Fibroblast of skin of right biceps (primary cell): ENCODE measurements at regions not wholly inside any gene's neighbourhood (a gene's known extent, or its start where the extent isn't known, plus 50 kb on each side); places are given as distances from the start of the nearest gene placed in this dataset.

Source experiments
- DNase-seq: peaks from one replicate; pipeline ENCODE4 v3.0.0-alpha.2; 2013

DNA sequence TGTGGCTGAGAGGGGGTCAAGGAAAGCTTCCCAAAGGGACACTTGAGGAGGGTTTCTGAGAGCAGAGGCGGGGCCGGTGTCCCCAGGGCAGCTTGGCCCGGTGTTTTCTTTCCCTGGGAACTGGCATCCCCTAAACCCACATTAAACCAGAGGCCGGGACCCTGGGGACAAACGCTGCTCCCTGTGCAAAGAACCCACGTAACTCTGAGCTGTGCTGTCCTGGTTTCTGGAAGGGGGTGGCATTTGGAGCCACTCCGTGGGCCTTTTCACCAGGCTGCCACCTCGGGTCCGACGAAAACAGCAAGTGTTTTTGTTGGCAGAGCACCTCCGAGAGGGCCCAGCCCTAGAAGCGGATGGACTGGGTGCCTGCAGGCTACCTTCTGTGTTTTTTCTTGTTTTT, 100.2 kb upstream of the ANO1 start:
- no peak for DNase-seq

DNA sequence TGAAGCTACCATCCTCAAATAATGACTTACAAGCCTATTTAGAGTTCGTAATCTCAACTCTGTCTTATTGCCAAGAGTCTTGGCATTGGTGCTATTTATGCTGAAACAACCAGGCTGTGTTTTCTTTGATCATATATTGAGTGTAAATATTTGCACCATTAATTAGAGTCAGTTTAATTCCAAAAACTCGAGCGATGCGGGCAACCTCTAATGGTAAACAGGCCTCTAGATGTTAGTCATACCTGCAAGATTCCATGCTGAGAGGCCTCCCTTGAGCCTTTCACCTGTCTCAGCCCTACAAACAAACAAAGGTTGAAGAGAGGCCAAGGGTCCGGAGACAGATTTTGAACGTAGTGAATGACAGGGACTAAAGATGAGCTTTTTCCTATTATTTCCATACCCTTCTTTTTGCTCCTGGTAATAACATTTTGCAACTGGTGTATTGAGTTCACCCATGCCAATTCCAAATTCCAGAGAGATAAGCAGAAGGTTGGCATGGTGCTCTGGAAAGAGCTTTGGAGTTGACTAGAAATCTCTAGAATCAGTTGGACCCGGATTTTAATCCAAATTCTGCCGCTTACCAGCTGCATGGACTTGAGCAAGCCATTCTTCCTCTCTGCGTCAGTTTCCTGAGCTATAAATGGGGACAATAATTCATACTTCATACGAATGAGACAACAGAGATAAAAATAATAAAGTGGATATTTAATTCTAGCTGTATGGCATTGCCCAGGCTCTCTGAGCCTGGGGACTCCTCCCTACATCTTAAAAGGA, 99.1 kb upstream of the ANO1 start:
- no peak for DNase-seq

DNA sequence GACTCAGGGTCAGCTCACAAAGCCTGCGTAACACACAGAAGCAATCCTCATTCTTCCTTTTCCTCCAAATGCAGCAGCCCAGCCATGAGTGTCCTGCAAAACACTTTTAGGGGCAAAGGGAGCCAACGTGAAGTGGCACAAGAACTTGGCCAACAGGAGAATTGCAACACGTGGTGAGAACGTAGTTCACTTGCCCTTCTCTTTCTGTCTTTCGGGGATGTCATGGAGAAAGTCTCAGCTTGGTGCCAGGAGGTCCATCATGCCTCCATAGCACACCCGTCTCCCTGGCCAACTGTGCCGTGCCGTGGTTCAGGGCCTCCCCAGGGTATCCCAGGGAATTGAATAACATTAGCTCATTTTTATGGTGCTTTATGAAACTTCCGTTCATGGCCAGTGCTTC, 98.5 kb upstream of the ANO1 start:
- no peak for DNase-seq

GRCh38 chr11:69981119-69981784, 96.9 kb upstream of the ANO1 start:
- no peak for DNase-seq

DNA sequence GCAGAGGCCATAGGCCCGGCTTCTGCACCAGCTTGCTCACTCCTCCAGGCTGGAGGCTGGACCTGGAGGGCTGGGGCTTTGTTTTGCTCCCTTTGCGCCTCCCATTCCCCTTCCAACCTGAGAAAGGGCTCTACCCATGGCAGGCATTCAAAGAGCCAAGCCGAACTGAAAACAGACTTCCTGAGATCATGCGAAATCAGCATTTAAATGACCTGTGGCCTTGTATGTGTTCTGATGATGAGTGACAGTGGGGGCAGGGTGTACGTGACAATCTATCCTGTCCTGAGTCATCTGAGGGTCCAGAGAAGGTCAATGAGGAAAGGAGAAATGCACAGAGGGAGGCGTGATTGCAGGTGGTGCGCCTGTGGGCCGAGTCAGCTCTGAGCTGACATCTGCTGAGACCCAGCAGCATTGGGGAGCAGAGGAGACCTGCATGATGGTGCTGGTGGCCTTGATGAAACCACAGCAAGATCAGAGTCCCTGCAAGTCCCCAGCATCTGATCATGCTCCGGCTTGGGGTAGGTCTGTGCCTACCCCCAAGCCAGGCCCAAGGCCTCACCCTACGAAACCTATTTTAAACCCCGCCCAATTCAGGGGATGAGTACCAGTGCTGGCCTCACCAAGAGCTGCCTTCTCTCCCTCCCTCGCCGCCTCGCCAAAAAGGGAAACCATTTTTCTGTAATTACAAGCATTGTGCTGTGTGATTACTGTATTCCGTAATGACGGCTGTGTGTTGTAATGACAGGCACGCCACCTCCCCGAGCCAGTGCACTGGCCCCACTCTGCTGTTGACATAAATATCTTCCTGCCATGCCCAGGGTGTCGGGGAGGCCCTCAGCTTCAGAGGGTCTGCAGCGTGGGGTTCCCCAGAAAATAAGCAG, 95.2 kb upstream of the ANO1 start:
- no peak for DNase-seq

DNA sequence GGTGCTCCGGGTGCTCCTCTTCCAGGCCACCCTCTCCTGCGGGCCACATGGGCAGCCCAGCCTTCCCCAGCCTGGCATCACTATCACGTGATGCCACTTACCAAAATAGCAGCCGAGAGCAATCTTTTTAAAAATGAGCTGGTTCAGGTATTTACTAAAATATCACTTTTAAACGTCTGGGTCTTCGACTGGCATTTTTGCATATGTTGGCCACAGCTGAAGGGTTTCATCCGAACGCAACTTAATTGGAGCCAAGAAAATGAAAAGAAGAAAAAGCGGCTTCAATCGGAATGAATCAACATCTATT, 94.6 kb upstream of the ANO1 start:
- DNase-seq: no peak

GRCh38 chr11:69983897-69984438, 94.1 kb upstream of the ANO1 start:
- DNase-seq: no peak

DNA sequence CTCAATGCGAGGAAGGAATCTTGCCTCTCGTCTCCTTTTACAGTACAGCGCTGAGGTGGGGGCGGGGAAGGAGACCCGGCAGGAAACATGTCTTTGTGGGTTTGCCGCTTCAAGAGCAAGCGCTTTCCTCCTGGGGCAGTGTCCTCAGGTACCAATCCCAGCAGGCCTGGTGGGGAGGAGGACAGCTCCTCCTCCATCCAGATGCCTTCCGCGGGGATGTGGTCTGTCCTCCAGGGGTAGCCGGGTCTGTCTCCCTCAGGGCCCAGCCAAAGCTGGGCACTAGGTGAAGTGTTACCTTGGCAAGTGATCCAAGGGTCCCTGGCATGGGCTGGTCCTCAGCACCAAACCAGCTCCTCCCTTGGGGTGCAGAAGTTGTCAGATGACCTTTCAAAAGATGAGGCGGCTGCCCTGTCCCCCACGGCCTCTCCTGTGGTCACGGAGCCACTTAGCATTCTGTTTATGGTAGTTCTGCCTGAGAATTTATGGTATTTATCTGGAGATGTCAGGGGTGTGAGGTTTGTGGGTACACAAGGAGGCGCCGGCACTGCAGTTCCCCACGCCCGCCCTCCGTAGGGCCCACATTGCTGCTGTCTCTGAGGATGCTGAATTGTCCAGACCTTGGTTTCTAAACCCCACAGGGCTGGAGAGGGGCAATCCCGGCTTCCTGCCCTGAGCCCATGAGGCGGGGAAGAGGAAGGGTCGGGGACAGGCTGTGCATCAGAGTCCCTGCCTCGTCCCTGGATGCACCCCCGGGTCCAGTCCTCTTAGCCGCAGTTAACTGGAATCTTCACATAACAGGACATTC, 93.5 kb upstream of the ANO1 start:
- no peak for DNase-seq

GRCh38 chr11:69985331-69985640, 92.8 kb upstream of the ANO1 start:
- DNase-seq: no peak

DNA sequence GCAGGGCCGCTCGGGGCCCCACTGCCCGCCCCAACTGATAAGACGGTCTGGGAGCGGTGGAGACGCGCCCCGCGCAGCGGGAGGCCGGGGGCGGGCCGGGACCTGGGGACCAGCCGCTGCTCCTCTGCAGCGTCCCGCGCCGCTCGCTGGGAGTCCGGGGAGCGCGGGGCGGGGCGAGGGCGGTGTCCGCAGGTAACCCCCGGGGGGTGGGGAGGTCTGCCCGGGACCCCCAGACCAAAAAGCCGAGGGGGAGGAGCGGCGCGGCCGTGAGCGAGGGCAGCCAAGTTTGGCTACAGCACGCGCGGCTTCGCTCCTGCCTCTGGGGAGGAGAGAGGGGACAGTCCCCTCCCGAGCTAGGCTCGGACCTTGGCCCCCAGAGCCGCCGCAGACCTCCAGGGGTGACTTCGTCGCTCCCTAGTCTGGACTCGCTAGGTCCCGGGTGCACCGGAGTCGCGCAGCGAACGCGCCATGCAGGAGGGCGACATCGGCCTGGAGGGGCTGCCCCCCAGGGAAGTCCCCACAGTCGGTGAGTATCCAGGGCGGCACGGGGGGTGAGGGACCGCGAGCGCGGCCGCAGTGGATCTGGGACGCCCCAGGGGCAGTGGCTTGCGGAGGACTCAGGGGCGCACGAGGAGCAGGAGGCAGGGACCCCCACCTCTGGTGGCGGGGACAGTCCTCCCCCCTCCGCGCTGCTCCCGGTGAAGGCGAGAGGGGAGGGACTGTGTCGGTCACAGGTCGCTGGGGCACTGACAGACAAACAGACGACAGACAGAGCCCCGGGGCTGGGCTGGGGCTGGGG, 92.3 kb upstream of the ANO1 start:
- no peak for DNase-seq

- DNase-seq: no peak
Measured at GRCh38 chr11:69986440-69986787, 91.7 kb upstream of the ANO1 start.

- no peak for DNase-seq
Measured at GRCh38 chr11:69986830-69987229, 91.3 kb upstream of the ANO1 start.

DNA sequence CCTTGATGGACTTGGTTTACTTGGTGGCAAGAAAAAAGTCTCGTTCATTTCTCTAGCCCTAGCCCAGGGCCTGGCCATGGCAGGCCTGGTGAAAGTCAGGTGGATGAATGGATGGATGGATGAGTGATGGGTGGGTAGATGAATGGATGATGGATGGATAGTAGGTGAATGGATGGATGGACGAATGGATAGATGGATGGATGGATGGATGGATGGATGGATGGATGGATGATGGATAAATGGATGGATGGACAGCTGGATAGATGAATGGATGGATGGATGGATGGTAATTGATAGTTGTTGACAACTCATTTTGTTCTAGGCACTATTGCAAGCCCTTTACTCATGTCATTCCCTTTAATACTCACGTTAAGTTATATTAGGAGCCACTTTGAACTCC, 86.1 kb upstream of the ANO1 start:
- DNase-seq: no peak

DNA sequence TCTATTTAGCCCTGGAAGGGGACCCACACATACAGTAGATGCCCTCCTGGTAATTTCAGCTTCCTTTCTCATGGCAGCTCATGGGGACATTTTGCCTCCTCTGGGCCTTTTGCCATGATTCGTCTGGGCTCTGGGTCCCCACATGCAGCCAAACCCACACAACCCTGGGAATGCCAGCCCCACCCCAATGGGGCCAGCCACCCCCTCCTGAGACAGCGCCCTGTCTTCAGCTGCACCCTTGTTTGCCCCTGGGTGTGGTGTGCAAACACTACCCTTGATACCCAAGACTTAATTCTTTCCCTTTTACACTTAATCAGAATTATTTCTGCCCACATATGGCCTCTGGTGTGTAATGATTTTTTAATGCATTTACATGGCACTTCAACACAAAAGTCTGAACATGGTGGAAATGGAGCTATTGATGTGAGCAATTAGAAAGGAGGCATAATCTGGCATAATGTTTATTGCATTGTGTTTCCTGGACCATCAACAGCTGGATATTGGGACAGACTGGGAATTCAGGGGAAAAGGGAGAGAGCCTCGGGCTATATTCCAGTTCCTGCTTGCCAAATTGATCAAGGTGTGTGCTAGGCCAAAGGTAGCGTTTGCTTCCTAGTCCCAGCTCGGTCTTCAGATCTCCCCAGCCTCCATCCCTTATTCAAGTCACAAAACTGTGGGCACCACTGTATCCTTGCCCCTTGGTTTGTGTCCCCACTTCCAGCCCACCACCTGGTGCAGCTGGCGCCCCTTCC, 85.0 kb upstream of the ANO1 start:
- DNase-seq: no peak

GRCh38 chr11:69994810-69995209, 83.3 kb upstream of the ANO1 start:
- DNase-seq: no peak

- no peak for DNase-seq
Measured at GRCh38 chr11:69995697-69996096, 82.4 kb upstream of the ANO1 start.

GRCh38 chr11:69996451-69996850, 81.7 kb upstream of the ANO1 start:
- DNase-seq: no peak

DNA sequence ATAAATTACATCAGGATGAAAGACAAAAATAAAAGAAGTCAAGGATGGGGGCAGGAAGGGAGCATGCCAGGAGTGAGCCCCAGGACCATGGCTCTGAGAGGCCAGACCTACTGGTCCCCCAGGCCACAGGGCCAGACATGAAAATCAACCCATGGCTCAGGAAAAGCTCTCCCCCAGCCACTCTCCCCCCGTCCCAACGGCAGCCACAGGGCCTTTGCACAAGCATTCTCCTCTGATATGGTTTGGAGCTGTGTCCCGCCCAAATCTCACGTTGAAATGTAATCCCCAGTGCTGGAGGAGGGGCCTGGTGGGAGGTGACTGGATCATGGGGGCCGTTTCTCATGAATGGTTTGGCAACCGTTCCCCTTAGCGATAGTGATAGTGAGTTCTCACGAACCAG, 80.8 kb upstream of the ANO1 start:
- DNase-seq: no peak

GRCh38 chr11:69999721-70000120, 78.4 kb upstream of the ANO1 start:
- DNase-seq: no peak

- no peak for DNase-seq
Measured at GRCh38 chr11:70000228-70000627, 77.9 kb upstream of the ANO1 start.

DNA sequence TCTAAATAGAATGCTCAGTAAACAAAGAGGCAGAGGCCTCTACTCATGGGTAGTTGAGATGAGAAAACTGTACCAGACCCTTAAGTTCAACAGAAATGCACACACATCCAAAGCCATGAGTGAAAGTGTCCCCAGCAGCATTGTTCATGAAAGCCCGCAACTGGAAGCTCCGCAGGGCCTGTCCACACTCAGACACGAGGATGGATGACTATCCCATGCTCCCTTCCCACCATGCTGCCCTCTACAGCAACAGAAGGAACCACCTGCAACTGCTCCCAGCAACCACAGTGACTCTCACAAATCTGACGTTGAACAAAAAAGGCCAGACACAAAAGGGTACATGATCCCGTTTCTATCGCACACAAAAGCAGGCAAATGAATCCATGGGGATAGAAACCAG, 76.9 kb upstream of the ANO1 start:
- DNase-seq: no peak

GRCh38 chr11:70002433-70002832, 75.7 kb upstream of the ANO1 start:
- no peak for DNase-seq
